ENCODE measurements at regions not wholly inside any gene's neighbourhood (a gene's known extent, or its start where the extent isn't known, plus 50 kb on each side); places are given as distances from the start of the nearest gene placed in this dataset.

- H3K36me3 ChIP-seq (ENCODE audit: control insufficient read depth, insufficient read depth, low read length), result no peaks in the 10 kb centered on the region
- intact Hi-C loops (cut with micrococcal nuclease; ENCODE audit: unreplicated experiment), result no loop called here
- no TSS peak for BruUV-seq (replicated peaks)
- peaks cover 11% of the 10 kb centered on the region for H3K9me3 Mint-ChIP-seq (ENCODE audit: unreplicated experiment)
- no peaks in the 10 kb centered on the region for H3K4me1 ChIP-seq
- ChIA-PET POLR2A (no interaction called here), CTCF (no interaction called here)
- no peak for TF ChIP-seq CTCF (IDR thresholded peaks at IDR 0.05; ENCODE audit: insufficient read depth in 1 of 2, low read depth in 1 of 2, low read length in 1 of 2, severe bottlenecking in 1 of 2, unreplicated experiment in 1 of 2)
- no peaks in the 10 kb centered on the region for H3K9me3 ChIP-seq
- H3K4me3 Mint-ChIP-seq (ENCODE audit: unreplicated experiment), result no peak overlapping the region
- DNase-seq, result no peak
- H3K27ac Mint-ChIP-seq (ENCODE audit: unreplicated experiment), result no peak overlapping the region
- H3K27me3 ChIP-seq (replicated peaks; ENCODE audit: control insufficient read depth, insufficient read depth, low read length), result no peaks in the 10 kb centered on the region
- H3K4me3 ChIP-seq (ENCODE audit: low read depth, low read length), result no peak overlapping the region
- H3K27me3 Mint-ChIP-seq (ENCODE audit: insufficient read depth, unreplicated experiment), result peaks cover 15% of the 10 kb centered on the region
- H3K36me3 Mint-ChIP-seq (ENCODE audit: insufficient read depth, unreplicated experiment), result no peaks in the 10 kb centered on the region
- H3K4me1 Mint-ChIP-seq (ENCODE audit: low read depth, unreplicated experiment), result no peaks in the 10 kb centered on the region
Measured at GRCh38 chr19:30123119-30123518, 181.1 kb downstream of the URI1 start.

- no peak overlapping the region for H3K27ac Mint-ChIP-seq (ENCODE audit: unreplicated experiment)
Measured at GRCh38 chr19:30123611-30124010, 181.6 kb downstream of the URI1 start.

GRCh38 chr19:30128211-30128610 lies 186.2 kb downstream of the URI1 start:
- Mint-ChIP-seq H3K36me3 (ENCODE audit: insufficient read depth, unreplicated experiment) (no peaks in the 10 kb centered on the region), H3K4me3 (ENCODE audit: unreplicated experiment) (no peak overlapping the region), H3K27ac (ENCODE audit: unreplicated experiment) (no peak overlapping the region), H3K27me3 (ENCODE audit: insufficient read depth, unreplicated experiment) (peaks cover 13% of the 10 kb centered on the region), H3K9me3 (ENCODE audit: unreplicated experiment) (no peaks in the 10 kb centered on the region), H3K4me1 (ENCODE audit: low read depth, unreplicated experiment) (no peaks in the 10 kb centered on the region)
- POLR2A ChIA-PET, result no interaction called here
- H3K36me3 ChIP-seq (ENCODE audit: control insufficient read depth, insufficient read depth, low read length), result no peaks in the 10 kb centered on the region
- intact Hi-C loops (cut with micrococcal nuclease; ENCODE audit: unreplicated experiment), result no loop called here
- H3K27me3 ChIP-seq (replicated peaks; ENCODE audit: control insufficient read depth, insufficient read depth, low read length), result no peaks in the 10 kb centered on the region
- TF ChIP-seq CTCF (IDR thresholded peaks at IDR 0.05; ENCODE audit: insufficient read depth in 1 of 2, low read depth in 1 of 2, low read length in 1 of 2, severe bottlenecking in 1 of 2, unreplicated experiment in 1 of 2), result no peak
- CTCF ChIA-PET, result no interaction called here
- H3K9me3 ChIP-seq, result no peaks in the 10 kb centered on the region
- no TSS peak for BruUV-seq (replicated peaks)
- no peaks in the 10 kb centered on the region for H3K4me1 ChIP-seq
- no peak overlapping the region for H3K4me3 ChIP-seq (ENCODE audit: low read depth, low read length)
- DNase-seq, result no peak

More at GRCh38 chr19:30123611-30124010, 181.6 kb downstream of the URI1 start:
- Histone ChIP-seq H3K9me3 (no peaks in the 10 kb centered on the region), H3K27me3 (replicated peaks; ENCODE audit: control insufficient read depth, insufficient read depth, low read length) (no peaks in the 10 kb centered on the region), H3K4me1 (no peaks in the 10 kb centered on the region), H3K4me3 (ENCODE audit: low read depth, low read length) (no peak overlapping the region), H3K36me3 (ENCODE audit: control insufficient read depth, insufficient read depth, low read length) (no peaks in the 10 kb centered on the region)
- intact Hi-C loops (cut with micrococcal nuclease; ENCODE audit: unreplicated experiment), result no loop called here
- Mint-ChIP-seq H3K27me3 (ENCODE audit: insufficient read depth, unreplicated experiment) (peaks cover 15% of the 10 kb centered on the region), H3K36me3 (ENCODE audit: insufficient read depth, unreplicated experiment) (no peaks in the 10 kb centered on the region), H3K4me1 (ENCODE audit: low read depth, unreplicated experiment) (no peaks in the 10 kb centered on the region), H3K4me3 (ENCODE audit: unreplicated experiment) (no peak overlapping the region), H3K9me3 (ENCODE audit: unreplicated experiment) (peaks cover 11% of the 10 kb centered on the region)
- POLR2A ChIA-PET, result no interaction called here
- TF ChIP-seq CTCF (IDR thresholded peaks at IDR 0.05; ENCODE audit: insufficient read depth in 1 of 2, low read depth in 1 of 2, low read length in 1 of 2, severe bottlenecking in 1 of 2, unreplicated experiment in 1 of 2), result no peak
- DNase-seq, result no peak
- no TSS peak for BruUV-seq (replicated peaks)
- CTCF ChIA-PET, result interaction anchor here (0.6 kb wide), 1 partner anchor 279 kb away, joined by 4 read pairs; no protein-coding TSS in a partner anchor
